ENCODE measurements at regions not wholly inside any gene's neighbourhood (a gene's known extent, or its start where the extent isn't known, plus 50 kb on each side); places are given as distances from the start of the nearest gene placed in this dataset.

- Mint-ChIP-seq H3K9me3 (ENCODE audit: insufficient read depth) (peaks cover 8% of the 10 kb centered on the region), H3K27me3 (ENCODE audit: low read depth) (no peaks in the 10 kb centered on the region), H3K4me1 (ENCODE audit: low read depth) (no peaks in the 10 kb centered on the region), H3K4me3 (no peak overlapping the region), H3K27ac (no peak overlapping the region), H3K36me3 (ENCODE audit: low read depth) (no peaks in the 10 kb centered on the region)
- no peak for DNase-seq
- ChIA-PET CTCF (no interaction called here), POLR2A (no interaction called here)
- ATAC-seq, result no peak
Observed at GRCh38 chr5:125202353-125202752, 455.9 kb upstream of the ZNF608 start.

- no peaks in the 10 kb centered on the region for H3K36me3 Mint-ChIP-seq (ENCODE audit: low read depth)
- DNase-seq, result no peak
- H3K27me3 Mint-ChIP-seq (ENCODE audit: low read depth), result no peaks in the 10 kb centered on the region
- ChIA-PET POLR2A (no interaction called here), CTCF (no interaction called here)
- no peaks in the 10 kb centered on the region for H3K4me1 Mint-ChIP-seq (ENCODE audit: low read depth)
- H3K27ac Mint-ChIP-seq, result no peak overlapping the region
- peaks cover 8% of the 10 kb centered on the region for H3K9me3 Mint-ChIP-seq (ENCODE audit: insufficient read depth)
- no peak overlapping the region for H3K4me3 Mint-ChIP-seq
- ATAC-seq, result no peak
Observed at GRCh38 chr5:125202871-125203438, 456.5 kb upstream of the ZNF608 start.

GRCh38 chr5:125203912-125204311, 457.5 kb upstream of the ZNF608 start:
- H3K36me3 Mint-ChIP-seq (ENCODE audit: low read depth), result no peaks in the 10 kb centered on the region
- DNase-seq, result no peak
- no peak overlapping the region for H3K4me3 Mint-ChIP-seq
- H3K27ac Mint-ChIP-seq, result no peak overlapping the region
- ChIA-PET CTCF (no interaction called here), POLR2A (no interaction called here)
- ATAC-seq, result no peak
- H3K4me1 Mint-ChIP-seq (ENCODE audit: low read depth), result no peaks in the 10 kb centered on the region
- no peaks in the 10 kb centered on the region for H3K27me3 Mint-ChIP-seq (ENCODE audit: low read depth)
- H3K9me3 Mint-ChIP-seq (ENCODE audit: insufficient read depth), result peaks cover 8% of the 10 kb centered on the region

GRCh38 chr5:125205601-125206225, 459.3 kb upstream of the ZNF608 start:
- no peaks in the 10 kb centered on the region for H3K27me3 Mint-ChIP-seq (ENCODE audit: low read depth)
- POLR2A ChIA-PET, result no interaction called here
- no peak overlapping the region for H3K27ac Mint-ChIP-seq
- peaks cover 8% of the 10 kb centered on the region for H3K9me3 Mint-ChIP-seq (ENCODE audit: insufficient read depth)
- no peaks in the 10 kb centered on the region for H3K4me1 Mint-ChIP-seq (ENCODE audit: low read depth)
- H3K36me3 Mint-ChIP-seq (ENCODE audit: low read depth), result no peaks in the 10 kb centered on the region
- no peak for DNase-seq
- no peak for ATAC-seq
- CTCF ChIA-PET, result no interaction called here
- no peak overlapping the region for H3K4me3 Mint-ChIP-seq

GRCh38 chr5:125207856-125208255, 461.4 kb upstream of the ZNF608 start:
- Mint-ChIP-seq H3K4me3 (no peak overlapping the region), H3K27ac (no peak overlapping the region), H3K4me1 (ENCODE audit: low read depth) (no peaks in the 10 kb centered on the region), H3K27me3 (ENCODE audit: low read depth) (no peaks in the 10 kb centered on the region), H3K9me3 (ENCODE audit: insufficient read depth) (peaks cover 8% of the 10 kb centered on the region), H3K36me3 (ENCODE audit: low read depth) (no peaks in the 10 kb centered on the region)
- ATAC-seq, result no peak
- ChIA-PET CTCF (no interaction called here), POLR2A (no interaction called here)
- DNase-seq, result no peak

GRCh38 chr5:125209650-125210049, 463.2 kb upstream of the ZNF608 start:
- no peaks in the 10 kb centered on the region for H3K36me3 Mint-ChIP-seq (ENCODE audit: low read depth)
- peaks cover 8% of the 10 kb centered on the region for H3K9me3 Mint-ChIP-seq (ENCODE audit: insufficient read depth)
- ChIA-PET CTCF (no interaction called here), POLR2A (no interaction called here)
- ATAC-seq (no peak), DNase-seq (no peak)
- no peaks in the 10 kb centered on the region for H3K27me3 Mint-ChIP-seq (ENCODE audit: low read depth)
- H3K4me3 Mint-ChIP-seq, result no peak overlapping the region
- H3K27ac Mint-ChIP-seq, result no peak overlapping the region
- H3K4me1 Mint-ChIP-seq (ENCODE audit: low read depth), result no peaks in the 10 kb centered on the region

- no peak overlapping the region for H3K27ac Mint-ChIP-seq
- H3K4me3 Mint-ChIP-seq, result no peak overlapping the region
- no peaks in the 10 kb centered on the region for H3K27me3 Mint-ChIP-seq (ENCODE audit: low read depth)
- H3K4me1 Mint-ChIP-seq (ENCODE audit: low read depth), result no peaks in the 10 kb centered on the region
- peaks cover 7% of the 10 kb centered on the region for H3K9me3 Mint-ChIP-seq (ENCODE audit: insufficient read depth)
- no peaks in the 10 kb centered on the region for H3K36me3 Mint-ChIP-seq (ENCODE audit: low read depth)
- ChIA-PET CTCF (no interaction called here), POLR2A (no interaction called here)
- DNase-seq, result no peak
- ATAC-seq, result no peak
Observed at GRCh38 chr5:125210242-125210947, 464.0 kb upstream of the ZNF608 start.

GRCh38 chr5:125214080-125214479, 467.6 kb upstream of the ZNF608 start:
- DNase-seq, result no peak
- Mint-ChIP-seq H3K4me3 (no peak overlapping the region), H3K27me3 (ENCODE audit: low read depth) (no peaks in the 10 kb centered on the region), H3K27ac (no peak overlapping the region), H3K4me1 (ENCODE audit: low read depth) (no peaks in the 10 kb centered on the region), H3K9me3 (ENCODE audit: insufficient read depth) (no peaks in the 10 kb centered on the region), H3K36me3 (ENCODE audit: low read depth) (no peaks in the 10 kb centered on the region)
- ATAC-seq, result no peak
- POLR2A ChIA-PET, result no interaction called here
- CTCF ChIA-PET, result no interaction called here

- POLR2A ChIA-PET, result no interaction called here
- Mint-ChIP-seq H3K27me3 (ENCODE audit: low read depth) (no peaks in the 10 kb centered on the region), H3K27ac (no peak overlapping the region), H3K4me1 (ENCODE audit: low read depth) (no peaks in the 10 kb centered on the region), H3K9me3 (ENCODE audit: insufficient read depth) (no peaks in the 10 kb centered on the region), H3K36me3 (ENCODE audit: low read depth) (no peaks in the 10 kb centered on the region), H3K4me3 (no peak overlapping the region)
- ATAC-seq, result no peak
- no peak for DNase-seq
- CTCF ChIA-PET, result no interaction called here
Observed at GRCh38 chr5:125215593-125215992, 469.2 kb upstream of the ZNF608 start.

GRCh38 chr5:125219710-125220109, 473.3 kb upstream of the ZNF608 start:
- H3K4me3 Mint-ChIP-seq, result no peak overlapping the region
- H3K36me3 Mint-ChIP-seq (ENCODE audit: low read depth), result no peaks in the 10 kb centered on the region
- no peaks in the 10 kb centered on the region for H3K9me3 Mint-ChIP-seq (ENCODE audit: insufficient read depth)
- no peaks in the 10 kb centered on the region for H3K27me3 Mint-ChIP-seq (ENCODE audit: low read depth)
- ChIA-PET POLR2A (no interaction called here), CTCF (no interaction called here)
- no peak for DNase-seq
- H3K4me1 Mint-ChIP-seq (ENCODE audit: low read depth), result no peaks in the 10 kb centered on the region
- no peak overlapping the region for H3K27ac Mint-ChIP-seq
- no peak for ATAC-seq

GRCh38 chr5:125220284-125220683, 473.8 kb upstream of the ZNF608 start:
- no peak for ATAC-seq
- Mint-ChIP-seq H3K36me3 (ENCODE audit: low read depth) (no peaks in the 10 kb centered on the region), H3K4me3 (no peak overlapping the region), H3K27ac (no peak overlapping the region), H3K4me1 (ENCODE audit: low read depth) (no peaks in the 10 kb centered on the region), H3K27me3 (ENCODE audit: low read depth) (no peaks in the 10 kb centered on the region), H3K9me3 (ENCODE audit: insufficient read depth) (no peaks in the 10 kb centered on the region)
- CTCF ChIA-PET, result no interaction called here
- POLR2A ChIA-PET, result no interaction called here
- DNase-seq, result no peak

- no peak overlapping the region for H3K4me3 Mint-ChIP-seq
- ChIA-PET CTCF (no interaction called here), POLR2A (no interaction called here)
- ATAC-seq (no peak), DNase-seq (no peak)
- no peaks in the 10 kb centered on the region for H3K9me3 Mint-ChIP-seq (ENCODE audit: insufficient read depth)
- no peaks in the 10 kb centered on the region for H3K4me1 Mint-ChIP-seq (ENCODE audit: low read depth)
- no peaks in the 10 kb centered on the region for H3K27me3 Mint-ChIP-seq (ENCODE audit: low read depth)
- H3K27ac Mint-ChIP-seq, result no peak overlapping the region
- H3K36me3 Mint-ChIP-seq (ENCODE audit: low read depth), result no peaks in the 10 kb centered on the region
Observed at GRCh38 chr5:125222597-125223240, 476.3 kb upstream of the ZNF608 start.
